Mucosa of gallbladder (tissue), 1 donor: ENCODE measurements at regions not wholly inside any gene's neighbourhood (a gene's known extent, or its start where the extent isn't known, plus 50 kb on each side); places are given as distances from the start of the nearest gene placed in this dataset.

Source experiments
- DNase-seq: peaks from one replicate; pipeline ENCODE4 v3.0.0-alpha.2; 2020; ENCODE audit warnings: low spot score
- donor health status: DM: no; HTN: no; CAD: no.

DNA sequence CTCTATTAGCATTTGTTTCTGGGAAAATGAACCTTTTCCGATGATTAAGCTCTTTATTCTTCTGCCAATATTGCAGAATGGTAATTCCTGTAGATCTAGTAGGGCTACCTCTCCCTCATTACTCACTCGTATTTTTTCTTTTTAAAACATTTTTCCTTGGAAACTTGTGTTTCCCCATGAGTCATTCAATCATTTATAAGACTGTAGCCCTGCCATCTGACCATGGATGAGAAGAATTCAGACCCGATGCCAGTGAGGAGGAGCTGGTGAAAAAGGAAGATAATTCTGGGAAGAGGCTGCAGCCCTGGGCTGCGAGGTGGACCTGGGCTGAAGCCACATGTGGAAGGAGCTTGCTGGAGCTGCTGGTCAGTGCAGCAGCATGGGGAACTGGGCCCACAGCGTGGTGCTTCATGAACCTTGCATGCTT lies 242.8 kb downstream of the KLF6 start:
- DNase-seq: no peak

DNA sequence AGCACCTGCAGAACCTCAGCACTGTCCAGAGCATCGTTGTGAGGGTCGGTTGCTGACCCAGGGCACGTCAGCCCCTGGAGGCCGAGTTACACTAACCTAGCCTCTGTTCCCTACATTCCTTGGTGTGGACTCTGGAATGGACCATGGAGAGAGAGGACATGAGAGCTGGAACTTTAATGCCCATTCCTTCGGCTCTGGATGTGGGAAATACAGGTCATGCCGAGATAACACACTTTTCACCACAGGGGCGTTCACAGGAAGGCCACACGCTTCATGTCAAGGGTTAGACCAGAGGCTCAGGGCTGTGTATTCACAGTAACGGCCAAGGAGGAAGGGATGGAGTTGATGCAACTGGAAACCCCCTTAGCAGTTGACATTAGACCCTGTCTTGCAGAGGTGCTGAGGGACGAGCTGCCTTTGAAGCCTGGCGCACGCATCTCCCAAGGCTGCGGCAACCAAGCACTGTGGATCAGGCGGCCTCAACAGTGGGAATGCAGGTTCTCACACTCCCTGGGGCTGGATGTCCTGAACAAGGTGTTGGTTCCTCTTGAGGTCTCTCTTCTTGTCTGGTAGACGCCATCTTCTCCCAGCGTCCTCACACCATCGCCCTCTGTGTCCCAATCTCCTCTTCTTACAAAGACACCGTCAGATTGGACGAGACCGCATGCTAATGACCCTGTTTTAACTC lies 245.2 kb downstream of the KLF6 start:
- DNase-seq: no peak

DNA sequence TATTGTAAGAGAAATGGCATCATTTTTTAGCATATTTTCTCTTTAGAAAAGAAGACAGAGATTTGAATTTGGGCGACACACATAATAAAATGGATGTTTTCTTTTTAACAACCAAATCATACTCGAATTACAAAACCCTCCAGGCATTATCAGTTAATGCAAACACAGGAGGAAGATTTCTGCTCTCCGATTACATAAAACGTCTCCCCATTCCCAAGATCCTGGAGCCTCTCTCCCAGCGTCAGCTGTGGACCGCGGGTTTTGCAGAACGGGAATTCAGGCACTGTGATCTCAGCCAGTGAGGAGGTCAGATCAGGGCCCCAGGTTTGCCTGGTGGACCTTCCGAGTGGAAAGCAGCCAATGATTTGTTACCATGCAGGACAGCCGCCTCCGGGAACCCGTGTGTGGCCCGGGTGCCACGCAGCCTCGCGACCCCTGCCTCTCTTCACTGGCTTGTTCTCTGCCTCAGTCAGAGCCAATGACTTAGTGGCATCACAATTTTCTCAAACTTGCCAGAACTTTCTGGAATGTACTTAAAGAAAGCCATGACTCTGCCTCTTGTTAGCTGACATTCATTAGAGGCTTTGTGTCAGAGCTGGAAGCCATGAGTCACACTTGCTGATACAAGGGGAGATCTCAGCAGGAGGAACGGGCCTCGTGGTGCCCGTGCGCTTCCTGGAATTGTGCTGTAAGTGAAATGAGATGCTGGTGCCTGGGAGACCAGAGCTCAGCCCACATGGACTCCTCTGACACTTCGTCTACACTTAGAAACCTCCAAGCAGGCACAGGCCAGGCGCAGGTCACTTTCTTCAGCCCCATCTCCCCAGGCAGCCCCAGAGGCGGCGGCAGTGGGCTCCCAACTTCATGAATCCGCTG lies 246.1 kb downstream of the KLF6 start:
- peak; percentile 39 for DNase-seq

DNA sequence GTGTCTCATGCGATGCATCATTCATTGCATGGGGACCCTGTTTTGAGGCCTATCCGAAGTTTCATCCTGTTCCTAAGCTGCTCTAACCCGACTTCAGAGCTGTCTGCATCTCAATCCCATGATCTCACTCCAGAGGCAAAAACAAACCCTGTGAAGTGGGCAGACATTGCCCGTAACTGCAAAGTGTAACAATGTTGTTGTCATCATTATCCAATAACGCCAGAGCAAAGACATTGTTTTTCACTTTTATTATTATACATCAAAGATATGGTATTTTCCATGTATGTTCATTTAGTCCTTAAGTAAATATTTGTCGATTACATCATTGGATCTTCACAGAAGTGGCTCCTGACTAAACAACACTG lies 246.7 kb downstream of the KLF6 start:
- no peak for DNase-seq

DNA sequence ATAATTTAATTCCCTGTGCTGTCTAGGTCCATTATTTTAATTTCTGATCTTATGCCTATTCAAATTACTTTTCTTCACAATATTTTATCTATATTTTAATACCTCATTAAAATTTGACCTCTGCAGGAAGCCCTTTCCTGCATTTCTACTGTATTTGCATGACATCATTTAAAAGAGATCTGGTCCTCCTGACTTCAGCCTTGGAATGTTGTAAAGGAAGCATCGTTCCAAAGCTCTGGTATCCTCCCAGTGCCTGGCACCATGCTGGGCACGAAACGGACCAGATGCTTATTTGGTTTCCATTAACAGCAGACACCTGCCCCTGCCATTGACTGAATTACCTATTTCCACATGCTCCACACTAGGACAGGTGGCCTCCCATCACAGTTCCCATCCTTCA lies 247.5 kb downstream of the KLF6 start:
- DNase-seq: no peak

DNA sequence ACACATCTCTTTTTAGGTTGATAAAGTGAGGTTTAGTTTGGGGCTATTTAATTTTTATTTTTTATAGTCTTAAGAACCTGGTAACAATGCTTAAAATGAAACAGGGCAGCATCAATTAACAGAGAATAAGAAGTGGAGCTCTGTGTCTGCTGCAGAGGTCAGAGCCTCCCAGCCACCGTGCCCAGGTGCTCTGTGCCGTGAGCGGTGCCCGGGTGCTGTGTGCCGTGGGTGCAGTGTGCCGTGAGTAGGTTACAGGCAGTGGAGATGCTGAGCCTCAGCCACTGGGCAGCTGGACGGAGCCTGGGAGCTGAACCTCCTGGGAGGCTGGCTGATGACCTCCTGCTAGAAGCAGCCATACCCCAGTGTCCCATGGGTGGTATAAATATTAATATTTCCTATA lies 250.0 kb downstream of the KLF6 start:
- DNase-seq: no peak

DNA sequence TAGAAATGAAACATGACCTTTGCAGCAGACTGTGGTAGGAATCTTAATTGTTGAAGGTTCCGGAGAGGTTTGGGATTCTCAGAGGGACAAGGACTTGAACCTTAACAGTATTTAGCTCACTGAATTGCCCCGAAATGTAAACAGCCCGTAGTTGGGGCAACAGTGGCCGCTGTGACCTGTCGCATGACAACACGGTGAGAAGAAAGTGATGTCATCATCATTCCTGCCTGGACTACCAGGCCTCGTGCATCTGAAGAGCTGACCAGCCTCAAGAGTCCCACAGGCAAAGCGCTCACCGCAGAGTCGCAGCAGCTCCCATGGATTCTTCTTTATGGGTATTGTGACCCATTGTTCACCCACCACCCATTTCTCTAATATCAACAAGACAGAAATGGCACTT lies 250.6 kb downstream of the KLF6 start:
- no peak for DNase-seq

DNA sequence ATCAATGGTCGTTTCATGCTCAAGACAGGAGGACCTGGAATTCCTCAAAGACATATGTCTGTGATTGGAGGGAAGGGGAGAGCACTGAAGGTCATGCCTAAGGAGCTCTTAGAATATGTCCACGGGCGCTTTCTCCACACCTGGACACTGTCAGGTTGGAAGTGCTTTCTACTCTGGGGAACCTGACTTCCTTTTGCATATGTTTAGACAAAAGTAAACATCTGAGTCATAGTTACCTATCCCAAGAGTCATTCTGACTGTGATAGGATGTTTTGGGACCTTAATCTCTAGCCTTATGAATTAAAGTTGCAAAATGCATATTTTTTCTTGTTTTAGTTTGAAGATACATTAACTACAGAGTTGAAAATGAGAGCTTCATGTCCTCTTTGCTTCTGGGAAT lies 251.7 kb downstream of the KLF6 start:
- DNase-seq: no peak

DNA sequence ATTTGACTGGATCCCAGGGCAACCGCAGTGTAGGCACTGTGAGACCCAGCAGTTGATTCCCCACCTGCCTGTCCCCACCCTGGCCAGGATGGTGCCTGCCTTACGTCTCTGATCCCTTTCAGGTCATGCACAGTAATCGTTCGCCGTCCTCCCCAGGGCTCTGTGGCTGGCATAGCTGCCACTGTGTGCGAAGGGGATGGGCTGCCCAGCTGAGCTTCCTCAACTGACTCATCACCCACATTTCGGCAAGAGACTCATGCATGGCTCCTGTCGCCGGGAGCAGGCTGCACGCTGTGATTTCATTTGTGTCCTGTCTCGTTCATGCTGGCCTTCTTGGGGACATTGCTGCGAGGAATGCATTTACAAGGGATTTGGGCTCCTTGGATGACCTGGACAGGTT lies 252.4 kb downstream of the KLF6 start:
- DNase-seq: no peak

DNA sequence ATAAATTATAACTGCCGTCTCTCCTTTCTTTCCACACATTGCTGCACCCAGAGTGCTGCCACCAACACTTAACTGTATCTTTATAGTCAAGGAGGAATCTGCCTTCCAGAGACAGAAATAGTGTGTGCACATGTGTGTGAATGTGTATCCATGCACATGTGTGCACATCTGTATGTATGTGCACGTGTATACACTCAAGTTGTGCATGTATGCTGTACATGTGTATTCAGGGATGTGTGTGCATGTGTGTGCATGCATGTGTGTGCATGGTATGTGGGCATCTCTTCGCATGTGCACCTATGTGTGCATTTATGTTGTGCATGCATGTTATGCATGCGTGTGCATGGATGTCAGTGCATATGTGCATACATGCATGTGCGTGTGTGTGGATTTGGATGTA lies 253.3 kb downstream of the KLF6 start:
- no peak for DNase-seq

DNA sequence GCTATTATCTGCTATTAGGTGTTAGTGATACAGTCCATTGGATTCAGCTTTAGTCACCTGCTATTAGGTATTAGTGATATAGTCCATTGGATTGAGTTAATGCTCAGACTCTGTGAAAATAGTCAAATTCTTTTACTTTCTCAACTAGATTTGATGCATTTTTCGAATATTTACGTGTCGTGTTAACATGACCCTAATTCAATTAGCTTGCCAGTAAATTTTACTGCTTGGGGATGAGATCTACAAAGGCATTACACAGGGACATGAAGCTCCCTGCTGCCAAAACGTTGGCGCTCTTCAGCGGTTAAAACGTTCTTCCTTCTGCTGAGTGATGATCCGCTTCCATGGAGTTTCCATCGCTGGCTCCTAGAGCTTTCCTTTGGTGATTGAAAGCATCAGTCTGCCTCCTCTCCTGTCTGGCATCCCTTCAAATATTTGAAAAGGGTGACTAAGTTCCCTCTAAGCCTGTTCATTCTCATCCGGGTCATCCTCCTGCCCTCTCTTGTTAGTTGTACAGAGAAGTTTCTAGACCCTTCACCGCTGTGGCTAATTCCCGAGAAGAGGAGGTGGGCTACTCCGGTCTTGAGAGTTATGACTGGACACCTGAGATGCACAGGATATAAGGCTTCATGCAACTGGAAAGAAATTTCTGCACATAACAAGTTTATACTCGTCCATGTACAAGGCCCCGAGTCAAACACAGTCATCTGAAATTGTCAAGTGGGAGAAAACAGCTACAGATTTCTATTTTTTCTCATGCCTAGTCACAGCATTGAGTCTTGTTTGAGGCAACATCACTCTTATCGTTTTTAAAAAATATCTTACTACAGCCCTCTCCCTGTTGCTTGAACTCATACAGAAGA lies 254.0 kb downstream of the KLF6 start:
- DNase-seq: no peak

DNA sequence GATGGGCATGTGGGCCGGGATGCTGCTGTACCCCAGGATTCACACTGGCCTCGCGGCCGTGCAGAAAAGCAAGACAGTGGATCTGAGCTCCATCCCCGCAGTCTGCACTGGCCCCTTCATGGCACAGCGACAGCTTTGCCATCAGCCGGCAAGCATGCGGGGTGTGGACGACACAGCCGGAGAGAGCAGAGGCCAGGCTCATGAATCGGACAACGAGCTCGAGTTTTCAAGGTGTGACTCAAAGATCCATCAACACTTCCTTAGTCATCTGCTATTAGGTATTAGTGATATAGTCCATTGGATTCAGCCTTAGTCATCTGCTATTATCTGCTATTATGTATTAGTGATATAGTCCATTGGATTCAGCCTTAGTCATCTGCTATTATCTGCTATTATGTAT lies 254.7 kb downstream of the KLF6 start:
- DNase-seq: no peak

DNA sequence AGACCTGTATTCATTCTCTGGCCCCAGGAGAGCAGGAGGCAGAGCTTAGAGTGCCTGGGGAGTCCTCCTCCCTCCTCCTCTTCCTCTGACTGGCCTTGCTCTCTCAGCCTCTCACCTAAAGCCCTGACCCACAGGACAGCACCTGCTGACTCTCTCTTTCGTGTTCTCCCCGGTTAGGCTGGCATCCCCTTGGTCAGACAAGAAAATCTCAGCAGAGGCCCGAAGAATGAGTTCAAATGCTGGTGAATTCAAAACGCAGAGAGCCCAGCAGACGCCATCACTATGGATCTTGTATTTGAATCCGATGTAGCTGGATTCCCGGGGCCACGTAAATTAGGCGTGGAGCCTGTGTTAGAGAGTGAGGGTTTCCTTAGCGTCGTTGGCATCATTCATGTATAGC lies 255.3 kb downstream of the KLF6 start:
- DNase-seq: no peak

DNA sequence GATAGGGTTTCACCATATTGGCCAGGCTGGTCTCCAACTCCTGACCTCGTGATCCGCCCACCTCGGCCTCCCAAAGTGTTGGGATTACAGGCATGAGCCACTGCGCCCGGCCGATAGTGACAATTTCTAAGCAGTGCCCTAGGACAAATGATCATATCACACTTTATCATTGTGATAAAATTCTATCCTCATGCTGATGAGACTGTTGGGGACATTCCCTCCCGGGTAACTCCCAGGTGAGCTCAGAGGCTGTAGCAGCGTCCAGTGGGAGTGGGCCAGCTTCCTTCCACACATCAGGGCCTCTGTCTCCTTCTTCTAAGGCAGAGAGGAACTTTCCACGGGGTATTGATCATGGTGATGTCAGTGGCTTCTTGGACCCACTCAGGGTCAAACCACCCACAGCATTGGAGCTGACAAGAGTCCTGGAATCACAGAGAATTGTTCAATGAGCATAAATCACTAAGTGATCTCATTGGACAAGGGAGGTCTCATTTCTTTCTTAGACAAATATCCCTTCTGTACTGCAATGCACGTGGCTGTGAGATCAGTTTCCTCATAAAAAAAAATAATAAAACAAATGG lies 256.1 kb downstream of the KLF6 start:
- DNase-seq: no peak

DNA sequence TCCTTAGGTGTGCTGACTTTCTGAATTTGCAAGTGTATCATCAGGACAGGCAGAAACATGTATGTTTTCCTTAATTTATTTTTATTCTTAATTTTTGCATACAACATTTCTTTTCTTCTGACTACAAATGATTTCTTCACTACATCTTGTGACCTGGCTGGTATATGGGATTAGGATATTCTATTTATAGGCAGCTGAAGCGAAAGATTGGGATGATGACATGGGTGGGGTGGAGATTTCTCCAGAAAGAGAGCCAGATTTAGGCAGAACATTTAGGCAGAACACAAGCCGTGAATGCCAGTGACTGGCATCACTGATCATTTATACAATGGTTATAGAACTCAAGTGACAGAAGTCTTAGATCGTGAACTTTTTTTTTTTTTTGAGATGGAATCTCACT lies 256.7 kb downstream of the KLF6 start:
- no peak for DNase-seq

DNA sequence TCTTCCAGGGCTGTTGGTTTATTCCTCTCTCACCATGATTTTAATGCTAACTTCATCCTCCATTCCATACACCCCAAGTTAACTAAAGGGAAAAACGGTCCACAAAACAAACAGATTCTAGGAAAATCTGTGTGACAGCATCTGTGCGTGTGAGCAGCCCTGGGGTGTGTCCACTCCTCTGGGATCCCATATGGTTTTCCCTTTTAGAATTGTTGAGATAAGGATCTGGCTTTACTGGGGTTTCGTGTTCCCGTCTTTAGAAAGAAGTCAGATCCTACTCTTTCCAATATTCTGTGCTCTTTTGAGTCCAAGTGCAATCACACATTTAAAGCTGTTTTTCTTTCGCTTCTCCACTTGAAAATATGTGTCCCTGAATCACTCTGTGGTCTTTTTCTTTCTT lies 257.1 kb downstream of the KLF6 start:
- DNase-seq: no peak

DNA sequence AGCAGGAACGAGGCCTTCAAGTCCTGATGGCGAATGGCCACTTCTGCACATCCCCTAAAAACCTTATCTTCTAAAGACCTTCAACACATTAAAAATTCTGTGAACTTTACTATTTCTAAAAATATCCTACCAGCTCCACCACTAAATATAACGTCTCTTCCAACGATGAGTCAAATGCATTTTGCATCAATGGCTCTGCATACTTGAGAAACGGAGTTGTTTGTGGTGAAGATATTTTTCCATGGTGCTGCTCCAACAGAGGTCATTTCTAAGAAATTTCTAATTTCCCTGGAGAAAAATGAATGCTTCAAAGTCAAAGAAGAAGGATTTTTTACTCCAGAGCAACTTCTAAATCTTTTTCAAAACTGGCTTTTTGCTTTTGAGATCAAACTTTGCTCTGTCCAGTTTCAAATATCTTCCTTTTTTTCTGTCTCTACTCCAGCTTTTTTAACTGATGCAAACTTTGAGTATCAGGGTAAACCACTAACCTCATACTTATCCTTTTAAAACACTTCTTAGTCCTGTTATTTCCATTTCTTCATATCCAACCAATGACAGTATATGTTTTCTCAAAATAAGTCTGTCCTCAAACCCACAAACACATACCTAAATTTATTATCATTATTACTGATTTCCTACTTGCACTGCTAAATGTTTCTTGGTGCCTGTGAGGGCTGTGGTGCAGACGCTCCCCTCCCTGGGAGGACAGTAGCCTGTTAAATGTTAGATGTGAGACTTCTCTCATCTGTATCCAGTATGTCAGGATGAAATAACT lies 258.1 kb downstream of the KLF6 start:
- DNase-seq: no peak

DNA sequence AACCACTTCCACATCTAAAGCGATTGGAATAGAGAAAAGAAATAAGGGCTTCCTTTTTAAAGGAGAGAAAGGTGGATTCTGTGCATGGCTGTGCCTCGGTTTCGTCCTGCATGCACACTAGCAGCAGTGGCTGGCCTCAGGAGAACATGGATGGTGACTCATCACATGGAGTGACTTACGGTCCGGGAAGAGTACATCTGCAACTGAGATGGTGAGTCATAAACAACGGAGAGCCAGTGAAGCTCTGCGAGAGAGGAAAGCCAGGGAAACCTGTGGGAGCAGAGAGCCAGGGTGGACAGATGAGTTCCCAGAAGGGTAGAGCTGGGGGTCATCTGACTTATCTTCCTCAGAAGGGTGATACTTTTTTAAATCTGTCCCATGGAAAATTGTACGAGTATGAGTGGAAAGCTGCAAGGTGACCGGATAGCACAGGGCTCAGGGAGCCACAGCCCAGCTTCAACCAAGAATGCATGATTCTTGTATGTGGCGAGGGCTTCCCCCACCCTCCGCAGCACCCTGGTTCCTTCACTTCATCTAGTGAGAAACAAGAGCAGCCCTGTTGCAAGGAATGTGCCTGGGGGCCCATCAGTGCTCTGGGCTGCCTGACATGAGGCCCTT lies 259.1 kb downstream of the KLF6 start:
- peak; percentile 61 for DNase-seq

DNA sequence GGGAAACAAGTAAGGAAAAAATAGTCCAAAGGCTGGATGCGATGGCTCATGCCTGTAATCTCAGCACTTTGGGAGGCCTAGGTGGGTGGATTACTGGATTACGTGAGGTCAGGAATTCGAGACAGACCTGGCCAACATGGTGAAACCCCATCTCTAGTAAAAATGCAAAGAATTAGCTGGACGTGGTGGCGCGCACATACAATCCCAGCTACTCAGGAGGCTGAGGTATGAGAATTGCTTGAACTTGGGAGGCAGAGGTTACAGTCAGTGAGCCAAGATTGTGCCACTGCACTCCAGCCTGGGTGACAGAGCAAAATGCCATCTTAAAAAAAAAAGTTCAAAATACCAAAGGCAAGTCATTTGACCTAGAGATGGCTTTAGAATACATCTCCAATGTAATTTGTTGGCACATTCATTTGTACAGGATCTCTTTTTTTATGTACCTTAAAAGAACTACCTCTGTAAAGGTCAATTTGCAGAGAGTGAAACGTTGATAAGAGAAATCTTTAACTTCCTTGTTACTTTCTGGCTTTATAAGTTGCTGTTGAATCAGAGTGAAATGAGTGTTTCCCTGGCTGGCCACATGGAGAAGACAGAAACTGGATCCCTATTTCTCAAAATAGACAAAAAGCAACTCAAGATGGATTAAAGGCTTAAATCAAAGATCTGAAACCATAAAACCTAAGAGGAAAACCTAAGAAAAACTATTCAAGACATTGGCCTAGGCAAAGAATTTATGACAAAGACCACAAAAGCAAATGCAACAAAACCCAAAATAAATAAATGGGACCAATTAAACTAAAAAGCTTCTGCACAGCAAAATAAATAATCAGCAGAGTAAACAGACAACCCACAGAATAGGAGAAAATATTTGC lies 260.7 kb downstream of the KLF6 start:
- DNase-seq: no peak
